Coronary artery (tissue), 2 donors: ENCODE measurements at regions not wholly inside any gene's neighbourhood (a gene's known extent, or its start where the extent isn't known, plus 50 kb on each side); places are given as distances from the start of the nearest gene placed in this dataset.

Source experiments
- DNase-seq: peaks from one replicate; pipeline ENCODE4 v3.0.0-alpha.2; 2017; ENCODE audit warnings: low spot score
- H3K27ac ChIP-seq, 2 donors: fragments of 200-600 bp; sonication (generic); one replicate each; pipeline ENCODE4 v1.5.1; 2016 to 2019
- H3K4me3 ChIP-seq: fragments of 200-600 bp; sonication (generic); 2 replicates; pipeline ENCODE4 v1.5.1; 2016; ENCODE audit warnings: mild to moderate bottlenecking, moderate library complexity
- CTCF ChIP-seq: fragments of 200-600 bp; sonication (generic); IDR thresholded peaks from one replicate; pipeline ENCODE4 v1.5.1; 2019; ENCODE audit warnings: antibody characterized with exemption

GRCh38 chr10:123564631-123565030, 101.5 kb upstream of the GPR26 start:
- no peak for TF ChIP-seq CTCF
- Histone ChIP-seq H3K27ac (no peak overlapping the region), H3K4me3 (no peak overlapping the region)
- DNase-seq = peak; percentile 12

DNA sequence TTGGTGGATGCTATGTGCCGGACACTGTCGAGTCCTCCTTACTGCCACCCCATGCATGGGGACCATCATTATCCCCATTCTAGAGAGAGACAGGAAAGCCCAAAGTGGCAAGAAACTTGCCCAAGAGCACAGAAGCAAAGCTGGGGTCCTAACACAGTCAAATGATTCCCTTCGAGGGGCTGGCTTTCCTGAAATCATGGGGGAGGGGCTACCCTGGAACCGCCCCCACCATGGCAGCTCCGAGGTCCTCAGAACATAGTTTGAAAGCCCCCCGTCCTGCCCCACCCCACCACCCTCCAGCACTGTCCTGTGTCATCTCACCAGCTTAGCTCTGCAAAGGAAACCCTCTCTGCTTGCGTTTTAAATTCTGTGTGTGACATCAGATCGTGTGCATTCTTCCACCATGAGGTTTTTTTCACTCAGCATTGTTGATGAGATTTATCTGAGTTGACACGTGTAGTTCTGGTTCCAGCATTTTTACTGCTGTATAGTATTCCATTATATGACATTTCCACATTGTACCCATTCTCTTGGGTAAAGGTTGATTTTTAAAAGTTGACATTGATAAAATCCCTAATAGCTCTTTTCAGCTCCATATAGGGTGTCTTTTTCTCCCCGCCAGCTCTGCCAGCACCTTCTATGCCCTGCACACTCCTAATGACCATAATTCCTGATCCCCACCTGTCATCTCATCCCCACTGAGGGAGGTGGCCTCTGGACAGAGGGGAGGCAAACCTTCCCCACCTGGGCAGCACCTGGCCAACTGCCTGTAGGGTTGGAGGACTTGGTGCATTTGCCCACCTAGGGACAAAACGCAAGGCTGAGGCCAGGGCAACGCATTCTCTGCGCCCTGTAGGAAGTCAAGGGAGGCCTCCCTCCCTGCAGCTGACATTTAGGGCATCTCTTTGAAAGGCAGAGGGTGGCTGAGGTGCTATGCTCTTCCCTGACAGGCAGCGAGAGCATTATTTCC, 100.2 kb upstream of the GPR26 start:
- peak; percentile 61 for DNase-seq
- no peak for TF ChIP-seq CTCF
- Histone ChIP-seq H3K4me3 (no peak overlapping the region), H3K27ac (no peak overlapping the region)

- no peak overlapping the region for H3K27ac ChIP-seq
- no peak for DNase-seq
- no peak for TF ChIP-seq CTCF
- H3K4me3 ChIP-seq = no peak overlapping the region
Measured at GRCh38 chr10:123567984-123568739, 98.0 kb upstream of the GPR26 start.

DNA sequence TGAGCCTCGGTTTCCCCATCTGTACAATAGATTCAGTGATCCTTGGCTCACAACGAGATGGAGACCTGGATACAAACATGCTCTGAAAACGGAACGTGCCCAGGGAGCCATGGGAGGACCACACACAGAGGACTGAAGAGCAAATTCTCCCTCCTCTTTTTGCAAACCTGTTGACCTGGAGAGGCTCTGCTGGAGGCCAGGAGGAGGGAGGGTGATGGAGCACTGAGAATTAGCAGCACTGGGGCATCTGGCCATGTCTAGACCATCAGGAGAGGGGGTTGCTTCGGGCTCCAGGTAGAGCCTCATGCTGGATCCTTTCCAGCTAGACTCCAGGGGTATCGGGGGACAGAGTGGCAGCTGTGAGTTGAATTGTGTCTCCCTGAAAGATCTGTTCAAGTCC, 97.4 kb upstream of the GPR26 start:
- DNase-seq = no peak
- Histone ChIP-seq H3K27ac (no peak overlapping the region), H3K4me3 (no peak overlapping the region)
- TF ChIP-seq CTCF = no peak

GRCh38 chr10:123569436-123570035, 96.6 kb upstream of the GPR26 start:
- no peak for TF ChIP-seq CTCF

GRCh38 chr10:123570051-123570897, 95.9 kb upstream of the GPR26 start:
- DNase-seq = no peak
- no peak overlapping the region for H3K4me3 ChIP-seq
- no peak overlapping the region for H3K27ac ChIP-seq
- TF ChIP-seq CTCF = no peak

More at GRCh38 chr10:123569436-123570035, 96.6 kb upstream of the GPR26 start:
- no peak for DNase-seq
- no peak overlapping the region for H3K27ac ChIP-seq
- no peak overlapping the region for H3K4me3 ChIP-seq
